ENCODE measurements at regions not wholly inside any gene's neighbourhood (a gene's known extent, or its start where the extent isn't known, plus 50 kb on each side); places are given as distances from the start of the nearest gene placed in this dataset.
A peak's percentile ranks its signal among the peaks of the same experiment; 100 is the strongest.

DNA sequence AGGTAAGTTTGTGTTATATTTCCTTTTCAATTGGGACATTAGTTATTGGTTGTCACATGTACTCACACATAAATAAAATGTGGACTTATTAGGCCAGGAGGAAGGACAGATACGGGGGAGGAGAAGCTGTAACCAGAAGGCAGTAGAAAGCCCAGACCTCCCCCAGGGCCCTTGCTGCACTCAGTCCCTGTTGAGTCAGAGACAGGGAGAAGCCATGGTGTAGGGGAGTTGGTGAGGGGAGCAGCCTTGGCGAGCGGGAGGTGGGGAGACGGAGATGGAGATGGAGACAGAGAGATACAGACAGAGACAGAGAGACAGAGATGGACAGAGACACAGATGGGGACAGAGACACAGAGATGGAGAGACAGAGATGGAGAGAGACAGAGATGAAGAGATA lies 263.2 kb downstream of the DLL1 start:
- no peak for FAIRE-seq
- H4K8ac ChIP-seq (ENCODE audit: extremely low read depth, insufficient read depth, low read length): no peak overlapping the region
- ChIA-PET CTCF (ENCODE audit: partially characterized antibody) (no interaction called here), POLR2A (ENCODE audit: partially characterized antibody) (interaction anchor here (1.2 kb wide), 1 partner anchor 8 kb away, joined by 3 read pairs; no protein-coding TSS in a partner anchor)
- no peaks in the 10 kb centered on the region for H3K23me2 ChIP-seq (ENCODE audit: low read depth, low read length)
- no peak overlapping the region for H2AFZ ChIP-seq (ENCODE audit: low read length)
- peak overlapping the region; percentile 21 for H3K4ac ChIP-seq (replicated peaks; ENCODE audit: insufficient read length, low read depth, low read length)
- H4K91ac ChIP-seq (replicated peaks; ENCODE audit: insufficient read length, low read length): no peak overlapping the region
- no peak overlapping the region for H4K5ac ChIP-seq (ENCODE audit: insufficient read length, low read depth, low read length)
- TF ChIP-seq, protein P1, sequence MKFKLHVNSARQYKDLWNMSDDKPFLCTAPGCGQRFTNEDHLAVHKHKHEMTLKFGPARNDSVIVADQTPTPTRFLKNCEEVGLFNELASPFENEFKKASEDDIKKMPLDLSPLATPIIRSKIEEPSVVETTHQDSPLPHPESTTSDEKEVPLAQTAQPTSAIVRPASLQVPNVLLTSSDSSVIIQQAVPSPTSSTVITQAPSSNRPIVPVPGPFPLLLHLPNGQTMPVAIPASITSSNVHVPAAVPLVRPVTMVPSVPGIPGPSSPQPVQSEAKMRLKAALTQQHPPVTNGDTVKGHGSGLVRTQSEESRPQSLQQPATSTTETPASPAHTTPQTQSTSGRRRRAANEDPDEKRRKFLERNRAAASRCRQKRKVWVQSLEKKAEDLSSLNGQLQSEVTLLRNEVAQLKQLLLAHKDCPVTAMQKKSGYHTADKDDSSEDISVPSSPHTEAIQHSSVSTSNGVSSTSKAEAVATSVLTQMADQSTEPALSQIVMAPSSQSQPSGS (IDR thresholded peaks at IDR 0.05; ENCODE audit: low read length): no peak
- TF ChIP-seq NANOG (IDR thresholded peaks at IDR 0.05; ENCODE audit: insufficient read depth, low read depth, low read length, poor library complexity, severe bottlenecking): no peak
- peaks cover 0 to 9% (median 0%) of the 10 kb centered on the region in 4 experiments; a peak in 2 of 7 replicates for H3K4me1 ChIP-seq (replicated peaks in 1 of 4; ENCODE audit: control insufficient read depth in 3 of 4, insufficient read depth in 4 of 4, low read length in 3 of 4)
- H3K36me3 ChIP-seq (ENCODE audit: control insufficient read depth in 2 of 4, insufficient read depth in 4 of 4, low read length in 3 of 4): no peaks in the 10 kb centered on the region
- 82% methylated on average over 4 of the region's 4 CpGs; no CpG with 5 or more reads in 1 of the 2 experiments for WGBS, 2 experiments (ENCODE audit: extremely low coverage in 1 of 2, insufficient coverage in 1 of 2, insufficient read length in 1 of 2, insufficient replicate concordance in 2 of 2, low coverage in 1 of 2, low lambda C conversion rate in 2 of 2, missing lambda C conversion rate in 1 of 2)
- no peak overlapping the region for H2BK5ac ChIP-seq (ENCODE audit: low read depth, low read length)
- DNase-seq (ENCODE audit: low read depth in 1 of 2, low spot score in 2 of 2): no peak
- H3K27me3 ChIP-seq (replicated peaks in 1 of 4; ENCODE audit: control insufficient read depth in 3 of 4, extremely low read depth in 1 of 4, insufficient read depth in 3 of 4, low read length in 3 of 4): no peaks in the 10 kb centered on the region; a peak in 1 of 7 replicates
- no peak overlapping the region for H3K18ac ChIP-seq (ENCODE audit: extremely low read depth, low read length)
- no peak overlapping the region for H3K4me3 ChIP-seq (ENCODE audit: extremely low read depth in 1 of 4, insufficient read depth in 2 of 4, low read depth in 3 of 4, low read length in 4 of 4)
- H3K56ac ChIP-seq (replicated peaks; ENCODE audit: insufficient read length, low read depth, low read length): no peak overlapping the region
- H4K20me1 ChIP-seq (replicated peaks in 1 of 2; ENCODE audit: control insufficient read depth in 1 of 2, insufficient read depth in 2 of 2, low read length in 2 of 2): no peaks in the 10 kb centered on the region
- H3K27ac ChIP-seq (ENCODE audit: low read depth, low read length): no peak overlapping the region
- H3K79me2 ChIP-seq (ENCODE audit: control insufficient read depth in 1 of 2, insufficient read depth in 2 of 2, low read length in 2 of 2): no peaks in the 10 kb centered on the region
- no peak overlapping the region for H2BK120ac ChIP-seq (replicated peaks; ENCODE audit: low read depth, low read length)
- H2BK12ac ChIP-seq (ENCODE audit: low read depth, low read length): no peak overlapping the region
- H2BK20ac ChIP-seq (ENCODE audit: low read length): no peak overlapping the region
- no peak overlapping the region for H2AK5ac ChIP-seq (ENCODE audit: low read depth, low read length)
- no peak overlapping the region for H3K9ac ChIP-seq (replicated peaks in 1 of 4; ENCODE audit: extremely low read depth in 1 of 4, low read depth in 3 of 4, low read length in 3 of 4)
- no peak overlapping the region for H3K14ac ChIP-seq (ENCODE audit: insufficient read length)
- no peak overlapping the region for H2BK15ac ChIP-seq (ENCODE audit: low read length)
- no peaks in the 10 kb centered on the region for H3K79me1 ChIP-seq (ENCODE audit: low read depth, low read length)
- H3K4me2 ChIP-seq (ENCODE audit: insufficient read depth in 1 of 2, low read depth in 2 of 2, low read length in 2 of 2): no peak overlapping the region
- H3K9me3 ChIP-seq (ENCODE audit: insufficient read depth in 2 of 2, low read depth in 1 of 2, low read length in 1 of 2): no peaks in the 10 kb centered on the region; a peak in 1 of 4 replicates
- H3K23ac ChIP-seq (ENCODE audit: insufficient read length): no peak overlapping the region

Data from H1 (cell line).